ENCODE measurements at regions not wholly inside any gene's neighbourhood (a gene's known extent, or its start where the extent isn't known, plus 50 kb on each side); places are given as distances from the start of the nearest gene placed in this dataset.
A peak's percentile ranks its signal among the peaks of the same experiment; 100 is the strongest.

DNA sequence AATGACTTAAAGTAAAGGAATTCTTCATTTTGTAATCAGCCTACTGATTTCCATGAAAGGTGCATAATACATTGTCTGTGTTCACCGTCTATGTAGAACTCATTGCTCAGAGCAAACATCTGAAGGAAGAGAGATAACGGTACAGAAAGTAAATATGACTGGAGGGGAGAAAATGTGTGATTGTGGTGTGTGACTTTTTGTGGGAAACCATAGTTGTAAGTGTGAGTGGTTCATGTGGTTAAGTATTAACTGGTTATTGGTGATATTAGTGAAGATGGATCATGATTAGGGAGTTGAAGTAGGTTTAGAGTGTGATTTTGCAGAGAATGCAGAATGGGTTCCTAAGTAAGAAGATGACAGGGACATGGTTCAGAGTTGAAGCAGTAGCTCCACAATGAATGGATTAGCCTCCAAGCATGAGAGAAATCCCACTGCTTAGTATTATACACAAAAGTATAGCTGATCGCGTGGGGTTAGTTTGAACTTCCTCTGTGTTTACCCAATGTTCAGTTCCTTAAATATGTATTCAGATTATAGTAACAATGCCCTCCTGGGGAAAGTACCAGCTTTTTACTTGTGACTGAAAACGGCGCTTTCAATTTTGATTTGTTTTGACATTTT is 368.9 kb downstream of the UTRN start (continued):
- TF ChIP-seq, protein P1, sequence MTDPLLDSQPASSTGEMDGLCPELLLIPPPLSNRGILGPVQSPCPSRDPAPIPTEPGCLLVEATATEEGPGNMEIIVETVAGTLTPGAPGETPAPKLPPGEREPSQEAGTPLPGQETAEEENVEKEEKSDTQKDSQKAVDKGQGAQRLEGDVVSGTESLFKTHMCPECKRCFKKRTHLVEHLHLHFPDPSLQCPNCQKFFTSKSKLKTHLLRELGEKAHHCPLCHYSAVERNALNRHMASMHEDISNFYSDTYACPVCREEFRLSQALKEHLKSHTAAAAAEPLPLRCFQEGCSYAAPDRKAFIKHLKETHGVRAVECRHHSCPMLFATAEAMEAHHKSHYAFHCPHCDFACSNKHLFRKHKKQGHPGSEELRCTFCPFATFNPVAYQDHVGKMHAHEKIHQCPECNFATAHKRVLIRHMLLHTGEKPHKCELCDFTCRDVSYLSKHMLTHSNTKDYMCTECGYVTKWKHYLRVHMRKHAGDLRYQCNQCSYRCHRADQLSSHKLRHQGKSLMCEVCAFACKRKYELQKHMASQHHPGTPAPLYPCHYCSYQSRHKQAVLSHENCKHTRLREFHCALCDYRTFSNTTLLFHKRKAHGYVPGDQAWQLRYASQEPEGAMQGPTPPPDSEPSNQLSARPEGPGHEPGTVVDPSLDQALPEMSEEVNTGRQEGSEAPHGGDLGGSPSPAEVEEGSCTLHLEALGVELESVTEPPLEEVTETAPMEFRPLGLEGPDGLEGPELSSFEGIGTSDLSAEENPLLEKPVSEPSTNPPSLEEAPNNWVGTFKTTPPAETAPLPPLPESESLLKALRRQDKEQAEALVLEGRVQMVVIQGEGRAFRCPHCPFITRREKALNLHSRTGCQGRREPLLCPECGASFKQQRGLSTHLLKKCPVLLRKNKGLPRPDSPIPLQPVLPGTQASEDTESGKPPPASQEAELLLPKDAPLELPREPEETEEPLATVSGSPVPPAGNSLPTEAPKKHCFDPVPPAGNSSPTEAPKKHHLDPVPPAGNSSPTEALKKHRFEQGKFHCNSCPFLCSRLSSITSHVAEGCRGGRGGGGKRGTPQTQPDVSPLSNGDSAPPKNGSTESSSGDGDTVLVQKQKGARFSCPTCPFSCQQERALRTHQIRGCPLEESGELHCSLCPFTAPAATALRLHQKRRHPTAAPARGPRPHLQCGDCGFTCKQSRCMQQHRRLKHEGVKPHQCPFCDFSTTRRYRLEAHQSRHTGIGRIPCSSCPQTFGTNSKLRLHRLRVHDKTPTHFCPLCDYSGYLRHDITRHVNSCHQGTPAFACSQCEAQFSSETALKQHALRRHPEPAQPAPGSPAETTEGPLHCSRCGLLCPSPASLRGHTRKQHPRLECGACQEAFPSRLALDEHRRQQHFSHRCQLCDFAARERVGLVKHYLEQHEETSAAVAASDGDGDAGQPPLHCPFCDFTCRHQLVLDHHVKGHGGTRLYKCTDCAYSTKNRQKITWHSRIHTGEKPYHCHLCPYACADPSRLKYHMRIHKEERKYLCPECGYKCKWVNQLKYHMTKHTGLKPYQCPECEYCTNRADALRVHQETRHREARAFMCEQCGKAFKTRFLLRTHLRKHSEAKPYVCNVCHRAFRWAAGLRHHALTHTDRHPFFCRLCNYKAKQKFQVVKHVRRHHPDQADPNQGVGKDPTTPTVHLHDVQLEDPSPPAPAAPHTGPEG (CRISPR knock-in tag; IDR thresholded peaks at IDR 0.05), result 0 out of 2 replicates have a peak, but pooled peaks have one; percentile 23
- TF ChIP-seq JDP2 (CRISPR knock-in tag; IDR thresholded peaks at IDR 0.05; ENCODE audit: borderline replicate concordance), result peak; percentile 33; the same call in 1 of the 2 replicates
- no peak; the same call in 1 of the 2 replicates for TF ChIP-seq PRDM15 (CRISPR knock-in tag; IDR thresholded peaks at IDR 0.05)
- no peak for TF ChIP-seq ZNF704 (CRISPR knock-in tag; IDR thresholded peaks at IDR 0.05; ENCODE audit: borderline replicate concordance)
- no peak for TF ChIP-seq ZUFSP (CRISPR knock-in tag; IDR thresholded peaks at IDR 0.05; ENCODE audit: borderline replicate concordance)
- peak; percentile 27; the same call in 1 of the 2 replicates for TF ChIP-seq STAG1 (CRISPR knock-in tag; IDR thresholded peaks at IDR 0.05)
- TF ChIP-seq ELF3 (CRISPR knock-in tag; IDR thresholded peaks at IDR 0.05), result peak; percentile 86
- TF ChIP-seq ATF3 (CRISPR knock-in tag; IDR thresholded peaks at IDR 0.05), result peak; percentile 37; the same call in 1 of the 2 replicates

Measured in HepG2 (cell line).